GM12878 (cell line): ENCODE measurements at regions not wholly inside any gene's neighbourhood (a gene's known extent, or its start where the extent isn't known, plus 50 kb on each side); places are given as distances from the start of the nearest gene placed in this dataset.

Experiments
- CTCF ChIP-seq, 3 experiments: IDR thresholded peaks in 2 of 3; conservative IDR thresholded peaks in 1 of 3; 2 replicates each; pipeline ENCODE4 v1.5.1; 2011; ENCODE audit warnings: low read depth in 3 of 3, low read length in 3 of 3, mild to moderate bottlenecking in 3 of 3, control low read depth in 2 of 3, moderate library complexity in 2 of 3, inconsistent platforms in 1 of 3, mixed read lengths in 1 of 3; ENCODE audit not compliant: control insufficient read depth in 2 of 3, insufficient read depth in 1 of 3; ENCODE audit errors: extremely low read depth in 1 of 3
- ELK1 ChIP-seq: IDR thresholded peaks from 2 replicates; pipeline ENCODE4 v1.6.1; 2012; ENCODE audit warnings: low read depth, low read length, improper control_type of control experiment
- EZH2 ChIP-seq: IDR thresholded peaks from 2 replicates; pipeline ENCODE4 v1.6.1; 2012; ENCODE audit warnings: low read depth, mild to moderate bottlenecking, control low read depth, inconsistent platforms, low read length, borderline replicate concordance; ENCODE audit not compliant: control insufficient read depth
- HDAC2 ChIP-seq: fragments of 200-600 bp; sonication (generic); IDR thresholded peaks from 2 replicates; pipeline ENCODE4 v1.6.1; 2017
- POLR2A ChIP-seq: IDR thresholded peaks from 2 replicates; pipeline ENCODE4 v1.6.1; 2011; ENCODE audit warnings: low read depth, mild to moderate bottlenecking, low read length
- RCOR1 ChIP-seq: conservative IDR thresholded peaks from 2 replicates; pipeline ENCODE4 v1.6.1; 2012; ENCODE audit warnings: low read depth, low read length, improper control_type of control experiment
- SP1 ChIP-seq: IDR thresholded peaks from one replicate; pipeline ENCODE4 v1.6.1; 2011; ENCODE audit warnings: low read depth, low read length
- TARDBP ChIP-seq: IDR thresholded peaks from 2 replicates; pipeline ENCODE4 v1.6.1; 2016; ENCODE audit warnings: borderline replicate concordance
- ZNF687 ChIP-seq: fragments of 450-650 bp; IDR thresholded peaks from 2 replicates; pipeline ENCODE4 v1.6.1; 2017; ENCODE audit warnings: mild to moderate bottlenecking, moderate library complexity

GRCh38 chr11:13136272-13136596, 127.1 kb downstream of the RASSF10 start:
- TF ChIP-seq EZH2 (no peak), ZNF687 (no peak), ELK1 (no peak), CTCF (IDR thresholded peaks at IDR 0.05 in 2 of 3, conservative IDR thresholded peaks at IDR 0.05 in 1 of 3; ENCODE audit: control insufficient read depth in 2 of 3, extremely low read depth in 1 of 3, insufficient read depth in 1 of 3, low read depth in 3 of 3, low read length in 3 of 3) (no peak), POLR2A (no peak), RCOR1 (no peak), HDAC2 (no peak), SP1 (no peak), TARDBP (no peak)
